SK-N-MC (cell line): ENCODE measurements at regions not wholly inside any gene's neighbourhood (a gene's known extent, or its start where the extent isn't known, plus 50 kb on each side); places are given as distances from the start of the nearest gene placed in this dataset.

Experiments
- EZH2 ChIP-seq: fragments of 200-600 bp; sonication (generic); IDR thresholded peaks from one replicate; pipeline ENCODE4 v1.6.1; 2017; ENCODE audit warnings: antibody characterized with exemption
- POLR2AphosphoS5 ChIP-seq: IDR thresholded peaks from 2 replicates; pipeline ENCODE4 v1.6.1; 2012; ENCODE audit warnings: mild to moderate bottlenecking, low read depth, low read length, borderline replicate concordance

- TF ChIP-seq EZH2 (no peak), POLR2AphosphoS5 (no peak)
Observed at GRCh38 chr5:162429142-162429541, 361.6 kb downstream of the GABRG2 start.
